ENCODE measurements at regions not wholly inside any gene's neighbourhood (a gene's known extent, or its start where the extent isn't known, plus 50 kb on each side); places are given as distances from the start of the nearest gene placed in this dataset.

- DNase-seq (ENCODE audit: low read depth in 2 of 2): no peak
Observed at GRCh38 chr13:50310734-50311133, 295.5 kb downstream of the KCNRG start.

GRCh38 chr13:50318887-50319286 lies 303.6 kb downstream of the KCNRG start:
- no peak for DNase-seq (ENCODE audit: low read depth in 2 of 2)

- DNase-seq (ENCODE audit: low read depth in 2 of 2): no peak
Observed at GRCh38 chr13:50319635-50320255, 304.5 kb downstream of the KCNRG start.

- no peak for DNase-seq (ENCODE audit: low read depth in 2 of 2)
Observed at GRCh38 chr13:50320271-50320862, 305.1 kb downstream of the KCNRG start.

- no peak for DNase-seq (ENCODE audit: low read depth in 2 of 2)
Observed at GRCh38 chr13:50322006-50322405, 306.8 kb downstream of the KCNRG start.

GRCh38 chr13:50323440-50324065 lies 308.3 kb downstream of the KCNRG start:
- no peak for DNase-seq (ENCODE audit: low read depth in 2 of 2)

- DNase-seq (ENCODE audit: low read depth in 2 of 2): no peak
Observed at GRCh38 chr13:50326271-50326670, 311.0 kb downstream of the KCNRG start.

GRCh38 chr13:50326811-50327210 lies 311.6 kb downstream of the KCNRG start:
- DNase-seq (ENCODE audit: low read depth in 2 of 2): no peak

- DNase-seq (ENCODE audit: low read depth in 2 of 2): no peak
Observed at GRCh38 chr13:50334115-50334778, 319.0 kb downstream of the KCNRG start.

GRCh38 chr13:50334944-50335343 lies 319.7 kb downstream of the KCNRG start:
- no peak for DNase-seq (ENCODE audit: low read depth in 2 of 2)

- no peak for DNase-seq (ENCODE audit: low read depth in 2 of 2)
Observed at GRCh38 chr13:50339271-50339670, 324.0 kb downstream of the KCNRG start.

- no peak for DNase-seq (ENCODE audit: low read depth in 2 of 2)
Observed at GRCh38 chr13:50340146-50340545, 324.9 kb downstream of the KCNRG start.

GRCh38 chr13:50340551-50341287 lies 325.5 kb downstream of the KCNRG start:
- DNase-seq (ENCODE audit: low read depth in 2 of 2): no peak

- DNase-seq (ENCODE audit: low read depth in 2 of 2): no peak
Observed at GRCh38 chr13:50341526-50341925, 326.3 kb downstream of the KCNRG start.

- no peak for DNase-seq (ENCODE audit: low read depth in 2 of 2)
Observed at GRCh38 chr13:50344717-50345116, 329.5 kb downstream of the KCNRG start.

- DNase-seq (ENCODE audit: low read depth in 2 of 2): no peak
Observed at GRCh38 chr13:50345804-50346203, 330.6 kb downstream of the KCNRG start.

- DNase-seq (ENCODE audit: low read depth in 2 of 2): no peak
Observed at GRCh38 chr13:50348371-50348770, 333.1 kb downstream of the KCNRG start.

GRCh38 chr13:50352720-50353480 lies 337.7 kb downstream of the KCNRG start:
- DNase-seq (ENCODE audit: low read depth in 2 of 2): no peak

- no peak for DNase-seq (ENCODE audit: low read depth in 2 of 2)
Observed at GRCh38 chr13:50353651-50354415, 338.6 kb downstream of the KCNRG start.

- DNase-seq (ENCODE audit: low read depth in 2 of 2): no peak
Observed at GRCh38 chr13:50355797-50356196, 340.6 kb downstream of the KCNRG start.

GRCh38 chr13:50357136-50357535 lies 341.9 kb downstream of the KCNRG start:
- DNase-seq (ENCODE audit: low read depth in 2 of 2): no peak
